Forelimb muscle (tissue), 1 donor: ENCODE measurements at regions not wholly inside any gene's neighbourhood (a gene's known extent, or its start where the extent isn't known, plus 50 kb on each side); places are given as distances from the start of the nearest gene placed in this dataset.

Experiments used
- DNase-seq: peaks from one replicate; pipeline ENCODE4 v3.0.0-alpha.2; 2013; ENCODE audit warnings: low read depth

DNA sequence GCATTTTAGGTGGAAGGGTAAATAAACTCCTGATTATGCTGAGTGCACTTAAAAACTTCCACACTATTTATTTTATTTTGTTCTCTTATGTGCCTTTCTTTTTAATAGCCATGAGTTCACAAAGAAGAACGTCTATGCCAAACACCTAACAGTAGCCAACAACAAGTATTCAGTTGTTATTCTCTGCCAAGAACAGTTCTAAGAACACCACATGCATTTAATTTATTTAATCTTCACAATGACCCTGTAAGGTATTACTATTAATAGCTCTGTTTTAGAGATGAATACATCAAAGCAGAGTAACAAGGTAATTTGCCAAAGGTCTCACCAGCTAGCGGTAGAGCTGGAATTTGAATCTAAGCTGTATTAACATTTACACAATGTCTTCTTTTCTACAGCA is 240.1 kb downstream of the ALG10B start:
- DNase-seq, result no peak

DNA sequence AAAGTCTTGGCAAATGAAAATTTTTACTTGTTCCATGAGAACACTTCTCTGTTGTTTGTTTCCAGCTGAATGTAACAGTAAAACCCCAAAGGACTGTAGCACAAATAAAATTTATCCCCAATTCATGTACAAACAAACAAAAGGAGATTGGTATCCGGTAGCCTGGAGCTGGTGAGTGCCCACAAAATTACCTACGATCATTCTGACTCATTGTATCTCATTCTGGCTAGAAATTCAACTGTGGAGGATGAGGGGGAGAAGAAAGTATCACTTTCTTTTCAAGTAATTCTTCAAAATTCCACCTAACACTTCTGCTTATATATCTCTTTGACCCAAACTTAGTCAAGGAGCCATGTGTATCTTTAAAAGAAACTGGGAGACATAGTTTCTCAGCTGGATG is 268.5 kb downstream of the ALG10B start:
- DNase-seq, result no peak

DNA sequence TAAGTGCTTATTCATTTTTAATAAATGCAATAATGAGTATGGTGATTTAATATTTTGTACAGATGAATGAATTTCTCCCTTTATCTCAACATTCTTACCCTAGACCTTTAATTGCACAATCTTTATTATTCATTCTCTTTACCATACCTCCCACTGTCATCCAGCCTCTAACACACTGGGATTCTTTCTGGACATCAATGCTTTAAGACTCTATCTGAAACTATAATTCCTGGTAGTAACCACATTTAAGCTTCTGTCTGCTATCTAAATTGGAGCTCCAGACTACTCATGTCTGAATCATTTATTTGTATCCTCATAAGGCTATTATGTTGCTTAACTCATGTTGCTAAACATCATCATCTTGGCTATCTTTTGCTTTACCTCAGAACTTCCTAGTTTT is 270.2 kb downstream of the ALG10B start:
- no peak for DNase-seq

DNA sequence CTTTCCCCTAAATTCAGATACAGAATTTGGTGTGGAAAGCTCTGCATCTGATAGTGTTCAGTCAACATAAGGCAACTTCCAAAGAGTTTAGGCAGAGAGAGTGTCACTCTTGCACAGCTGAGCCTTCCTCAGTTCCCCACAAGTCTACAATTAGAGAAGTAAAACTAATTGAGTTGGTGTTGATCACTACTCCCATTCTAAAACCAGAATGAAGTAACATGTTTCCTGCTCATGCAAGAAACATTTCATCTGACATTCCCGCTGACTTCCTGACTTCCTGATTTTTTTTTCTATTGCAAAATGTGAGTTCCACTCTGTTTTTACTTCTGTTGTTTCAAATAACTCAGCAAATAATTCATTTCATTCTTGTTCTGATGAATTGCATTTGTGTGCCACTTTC is 271.0 kb downstream of the ALG10B start:
- DNase-seq, result no peak

DNA sequence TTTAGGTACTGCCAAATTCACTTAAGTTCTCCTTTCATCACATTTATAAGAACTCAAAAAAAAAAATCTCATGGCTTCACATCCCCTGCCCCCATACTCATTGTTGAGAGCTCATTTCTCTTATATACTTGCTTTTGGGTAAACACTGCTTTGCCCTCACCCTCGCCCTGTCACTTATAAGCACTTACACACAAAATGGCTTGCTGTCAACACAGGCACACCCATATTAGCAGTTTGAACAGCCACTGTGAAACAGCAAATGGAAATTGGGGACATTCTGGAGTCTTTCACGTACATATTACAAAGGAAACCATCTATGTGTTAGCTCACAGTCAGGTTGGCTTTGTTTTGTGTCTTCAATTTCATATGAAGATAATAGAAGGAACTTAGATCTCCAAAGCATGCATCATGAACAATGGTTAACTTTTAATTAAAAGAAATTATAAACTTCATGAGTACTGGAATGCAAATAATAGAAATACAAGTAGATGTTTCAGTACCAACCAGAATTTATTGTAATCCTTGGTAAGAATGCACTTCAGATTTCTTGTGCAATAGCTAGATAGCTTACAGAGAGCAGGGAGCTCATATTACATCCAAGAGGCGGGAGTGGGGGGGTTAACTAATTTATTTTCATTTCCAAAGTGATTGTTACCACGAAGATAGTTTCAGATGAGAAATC is 272.2 kb downstream of the ALG10B start:
- no peak for DNase-seq

DNA sequence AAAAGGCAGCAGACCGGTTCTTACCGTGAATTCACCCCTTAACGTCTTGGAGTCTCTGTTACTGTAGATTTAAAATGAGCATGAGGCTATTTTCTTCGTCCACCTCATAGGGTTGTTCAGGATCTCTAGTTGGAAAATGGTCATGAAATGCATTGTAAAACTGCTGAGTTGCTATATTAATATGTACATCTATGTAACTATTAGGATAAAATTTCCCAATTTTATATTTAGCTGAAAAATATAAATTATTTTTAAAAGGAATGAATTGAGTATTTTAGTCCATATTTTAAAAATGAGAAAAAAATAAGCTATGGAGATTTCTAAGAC is 272.7 kb downstream of the ALG10B start:
- DNase-seq, result no peak

DNA sequence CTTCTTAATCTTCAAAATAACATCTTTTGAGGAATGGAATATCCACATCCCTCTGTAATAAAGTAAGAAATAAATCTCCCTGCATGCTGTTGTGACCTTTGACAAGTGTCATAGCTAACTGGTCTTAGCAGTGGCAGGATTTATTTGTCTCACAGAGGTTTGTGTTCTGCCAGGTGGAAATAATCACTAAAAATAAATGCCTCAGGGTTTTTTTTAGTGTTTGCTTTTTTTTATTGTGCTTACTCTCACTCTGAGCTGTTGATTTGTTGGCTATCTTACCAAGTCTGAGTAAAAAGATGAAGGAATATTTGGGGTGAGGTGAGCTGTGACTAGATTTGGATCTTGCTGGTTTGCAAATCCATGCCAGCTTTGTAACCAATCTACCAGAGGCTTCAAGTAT is 285.4 kb downstream of the ALG10B start:
- DNase-seq, result no peak
